Tibial nerve (tissue), 4 donors: ENCODE measurements at regions not wholly inside any gene's neighbourhood (a gene's known extent, or its start where the extent isn't known, plus 50 kb on each side); places are given as distances from the start of the nearest gene placed in this dataset.

Experiments
- DNase-seq, 2 donors: peaks; one replicate each; pipeline ENCODE4 v3.0.0-alpha.2; 2019; ENCODE audit warnings: low spot score in 2 of 2
- H3K27ac ChIP-seq, 4 donors: fragments of 200-600 bp; sonication (generic) in 3 of 4; one replicate each; pipeline ENCODE4 v1.5.1; 2017 to 2019; ENCODE audit warnings: mild to moderate bottlenecking in 1 of 4
- H3K27me3 ChIP-seq, 2 donors: fragments of 200-600 bp; sonication (generic) in 1 of 2; one replicate each; pipeline versions ENCODE4 v1.5.1 to v1.6.0; 2017 to 2019
- H3K36me3 ChIP-seq, 3 donors: fragments of 200-600 bp; sonication (generic); one replicate each; pipeline ENCODE4 v1.5.1; 2018 to 2019
- H3K4me1 ChIP-seq, 4 donors: fragments of 200-600 bp; sonication (generic) in 3 of 4; one replicate each; pipeline ENCODE4 v1.5.1; 2017 to 2019
- H3K4me3 ChIP-seq, 4 donors: fragments of 200-600 bp; sonication (generic) in 3 of 4; one replicate each; pipeline ENCODE4 v1.5.1; 2017 to 2019; ENCODE audit warnings: mild to moderate bottlenecking in 1 of 4, moderate library complexity in 1 of 4
- H3K9me3 ChIP-seq, 4 donors: fragments of 200-600 bp; sonication (generic) in 3 of 4; one replicate each; pipeline ENCODE4 v1.5.1; 2017 to 2019
- EP300 ChIP-seq, 2 donors: sonication (generic); formaldehyde crosslinking; IDR thresholded peaks; one replicate each; pipeline ENCODE4 v1.6.1; 2017; ENCODE audit warnings: antibody characterized with exemption in 2 of 2, mild to moderate bottlenecking in 1 of 2
- POLR2A ChIP-seq, 2 donors: fragments of 450-650 bp; IDR thresholded peaks; one replicate each; pipeline ENCODE4 v1.6.1; 2017; ENCODE audit warnings: antibody characterized with exemption in 2 of 2, mild to moderate bottlenecking in 2 of 2, moderate library complexity in 2 of 2
- WGBS, 2 donors: methylation state at CpG; one replicate each; pipeline ENCODE4 v1.1.5; 2018; 5-methylcytosine and 5-hydroxymethylcytosine counted together
- TF ChIP-seq, protein P1 (sequence below), 5 experiments: fragments of 200-600 bp in 3 of 5; fragments of 450-650 bp in 2 of 5; sonication (generic) in 3 of 5; IDR thresholded peaks; one replicate each; pipeline ENCODE4 v1.5.1; 2016 to 2019; ENCODE audit warnings: antibody characterized with exemption in 5 of 5, mild to moderate bottlenecking in 3 of 5, moderate library complexity in 2 of 5

DNA sequence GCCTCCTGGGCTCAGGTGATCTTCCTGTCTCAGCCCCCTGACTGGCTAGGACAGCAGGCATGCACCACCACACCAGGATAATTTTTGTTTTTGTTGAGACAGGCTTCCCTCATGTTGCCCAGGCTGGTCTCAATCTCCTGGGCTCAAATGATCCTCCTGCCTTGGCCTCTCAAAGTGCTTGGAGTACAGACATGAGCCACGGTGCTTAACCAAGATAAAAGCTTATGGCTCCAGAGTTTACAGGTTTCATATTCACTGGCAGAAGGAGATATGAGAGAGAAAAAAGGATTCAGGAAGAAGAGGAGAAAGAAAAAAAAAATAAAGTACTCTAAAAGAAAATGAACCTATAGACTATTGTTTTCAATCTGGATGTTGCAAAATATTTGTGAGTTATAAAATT lies 748.8 kb upstream of the NCAM2 start:
- Histone ChIP-seq H3K9me3 (no peaks in the 10 kb centered on the region), H3K27ac (no peak overlapping the region), H3K27me3 (no peaks in the 10 kb centered on the region), H3K4me1 (no peaks in the 10 kb centered on the region), H3K4me3 (no peak overlapping the region), H3K36me3 (no peaks in the 10 kb centered on the region)
- no peak for DNase-seq
- TF ChIP-seq POLR2A (IDR thresholded peaks at IDR 0.05) (no peak), EP300 (IDR thresholded peaks at IDR 0.05) (no peak)
- TF ChIP-seq, protein P1, sequence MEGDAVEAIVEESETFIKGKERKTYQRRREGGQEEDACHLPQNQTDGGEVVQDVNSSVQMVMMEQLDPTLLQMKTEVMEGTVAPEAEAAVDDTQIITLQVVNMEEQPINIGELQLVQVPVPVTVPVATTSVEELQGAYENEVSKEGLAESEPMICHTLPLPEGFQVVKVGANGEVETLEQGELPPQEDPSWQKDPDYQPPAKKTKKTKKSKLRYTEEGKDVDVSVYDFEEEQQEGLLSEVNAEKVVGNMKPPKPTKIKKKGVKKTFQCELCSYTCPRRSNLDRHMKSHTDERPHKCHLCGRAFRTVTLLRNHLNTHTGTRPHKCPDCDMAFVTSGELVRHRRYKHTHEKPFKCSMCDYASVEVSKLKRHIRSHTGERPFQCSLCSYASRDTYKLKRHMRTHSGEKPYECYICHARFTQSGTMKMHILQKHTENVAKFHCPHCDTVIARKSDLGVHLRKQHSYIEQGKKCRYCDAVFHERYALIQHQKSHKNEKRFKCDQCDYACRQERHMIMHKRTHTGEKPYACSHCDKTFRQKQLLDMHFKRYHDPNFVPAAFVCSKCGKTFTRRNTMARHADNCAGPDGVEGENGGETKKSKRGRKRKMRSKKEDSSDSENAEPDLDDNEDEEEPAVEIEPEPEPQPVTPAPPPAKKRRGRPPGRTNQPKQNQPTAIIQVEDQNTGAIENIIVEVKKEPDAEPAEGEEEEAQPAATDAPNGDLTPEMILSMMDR (IDR thresholded peaks at IDR 0.05): no peak
- WGBS, 2 donors: 87 to 90% methylated on average over 1 of the region's 1 CpG

DNA sequence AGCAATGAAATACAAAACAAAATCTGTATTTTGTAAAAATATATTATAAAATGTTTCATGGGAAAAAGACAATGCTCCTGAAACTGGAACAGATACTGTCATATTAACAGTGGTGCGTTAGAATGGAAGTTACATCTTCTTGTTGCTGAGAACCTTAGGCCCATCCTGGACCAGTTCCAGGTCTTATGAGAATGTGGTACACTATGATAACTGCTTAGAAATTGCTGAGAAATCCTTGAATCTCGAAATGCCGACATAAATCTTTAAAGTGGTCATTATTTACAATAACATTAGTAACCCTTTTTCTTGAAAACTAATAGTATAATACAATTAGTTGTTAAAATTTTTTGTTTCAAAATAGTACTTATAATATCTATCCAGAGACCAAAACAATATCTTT lies 747.9 kb upstream of the NCAM2 start:
- no peak for TF ChIP-seq POLR2A (IDR thresholded peaks at IDR 0.05)
- TF ChIP-seq, protein P1 (IDR thresholded peaks at IDR 0.05): no peak
- no peak for TF ChIP-seq EP300 (IDR thresholded peaks at IDR 0.05)
- H3K27me3 ChIP-seq: no peaks in the 10 kb centered on the region
- WGBS, 2 donors: 47 to 56% methylated on average over 3 of the region's 3 CpGs

DNA sequence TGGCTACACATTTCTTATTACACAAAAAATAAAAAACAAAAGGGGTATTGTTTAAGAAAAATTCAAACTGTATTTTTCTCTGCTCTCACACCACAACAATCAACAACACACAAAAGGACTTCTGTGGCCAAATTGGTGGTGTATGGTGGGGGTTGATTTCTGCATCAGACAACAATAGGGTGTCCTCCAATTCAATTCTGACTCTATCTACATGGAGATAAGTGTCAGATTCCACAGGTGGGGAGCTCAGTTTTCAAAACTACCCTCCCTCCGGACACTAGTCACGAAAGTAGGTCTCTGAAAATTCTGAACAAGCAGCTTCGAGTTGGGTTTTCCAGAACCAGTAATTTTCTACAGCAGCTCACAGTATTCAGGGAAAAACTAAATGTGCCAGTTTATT lies 744.9 kb upstream of the NCAM2 start:
- no peak for DNase-seq
- Histone ChIP-seq H3K27me3 (no peaks in the 10 kb centered on the region), H3K9me3 (no peaks in the 10 kb centered on the region), H3K36me3 (no peaks in the 10 kb centered on the region), H3K4me3 (no peak overlapping the region), H3K4me1 (no peaks in the 10 kb centered on the region), H3K27ac (no peak overlapping the region)
- TF ChIP-seq, protein P1 (IDR thresholded peaks at IDR 0.05): no peak
- no peak for TF ChIP-seq POLR2A (IDR thresholded peaks at IDR 0.05)
- TF ChIP-seq EP300 (IDR thresholded peaks at IDR 0.05): no peak
- WGBS, 2 donors: 43 to 48% methylated on average over 3 of the region's 3 CpGs

More for the DNA sequence above, 747.9 kb upstream of the NCAM2 start:
- Histone ChIP-seq H3K4me3 (no peak overlapping the region), H3K4me1 (no peaks in the 10 kb centered on the region), H3K27ac (no peak overlapping the region), H3K36me3 (no peaks in the 10 kb centered on the region), H3K9me3 (no peaks in the 10 kb centered on the region)
- DNase-seq: no peak

DNA sequence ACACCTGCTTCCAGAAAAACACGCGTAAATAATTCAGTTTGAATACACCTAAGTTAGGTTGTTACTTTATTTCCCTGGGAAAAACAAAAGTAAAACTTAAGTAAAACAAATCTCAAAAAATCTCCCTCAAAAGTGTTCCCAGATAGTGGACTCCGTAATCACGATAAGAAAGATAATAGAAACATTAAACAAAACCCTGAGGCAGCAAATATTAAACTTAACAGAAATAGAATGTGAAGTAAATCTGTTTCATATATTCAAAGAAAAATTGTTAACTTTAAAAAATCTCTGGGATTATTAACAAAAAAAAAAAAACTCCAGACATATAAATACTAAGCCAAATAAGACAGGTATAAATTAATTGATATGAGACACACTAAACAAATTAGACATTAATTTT lies 743.2 kb upstream of the NCAM2 start:
- H3K4me1 ChIP-seq: no peaks in the 10 kb centered on the region

DNA sequence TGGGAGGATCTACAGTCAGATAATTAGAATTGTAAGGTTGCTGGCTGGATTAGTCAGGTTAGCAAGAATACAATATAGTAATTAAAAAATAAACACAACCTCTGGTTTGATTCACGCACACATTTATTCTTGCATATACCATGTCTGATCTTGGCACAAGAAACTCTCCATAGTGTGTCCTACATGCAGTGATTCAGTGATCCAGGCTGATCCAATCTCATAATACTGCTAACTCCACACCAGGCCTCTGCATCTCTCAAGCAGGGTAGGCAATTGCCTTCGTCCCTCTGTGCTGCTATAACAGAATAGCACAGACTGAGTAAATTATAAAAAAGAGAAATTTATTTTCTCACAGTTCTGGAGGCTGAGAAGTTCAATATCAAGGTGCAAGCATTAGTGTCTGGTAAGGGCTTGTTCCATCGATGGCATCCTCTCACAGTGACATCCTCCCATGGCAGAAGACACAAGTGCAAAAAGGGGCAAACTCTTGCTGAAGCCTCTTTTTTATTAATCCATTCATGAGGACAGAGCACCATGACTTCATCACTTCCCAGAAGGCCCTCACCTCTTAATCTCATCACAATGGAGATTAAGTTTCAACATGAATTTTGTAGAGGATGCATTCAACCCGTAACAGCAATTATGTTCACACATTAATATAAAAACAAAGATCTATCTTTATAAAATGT lies 741.0 kb upstream of the NCAM2 start:
- Histone ChIP-seq H3K9me3 (no peaks in the 10 kb centered on the region), H3K27me3 (no peaks in the 10 kb centered on the region), H3K27ac (no peak overlapping the region), H3K4me1 (no peaks in the 10 kb centered on the region), H3K36me3 (no peaks in the 10 kb centered on the region), H3K4me3 (no peak overlapping the region)
- WGBS, 2 donors: 86% methylated on average over 4 of the region's 4 CpGs
- TF ChIP-seq, protein P1 (IDR thresholded peaks at IDR 0.05): no peak
- TF ChIP-seq EP300 (IDR thresholded peaks at IDR 0.05) (no peak), POLR2A (IDR thresholded peaks at IDR 0.05) (no peak)
- no peak for DNase-seq

More for the DNA sequence above, 743.2 kb upstream of the NCAM2 start:
- WGBS, 2 donors: 93 to 95% methylated on average over 4 of the region's 4 CpGs
- Histone ChIP-seq H3K27me3 (no peaks in the 10 kb centered on the region), H3K4me3 (no peak overlapping the region), H3K9me3 (no peaks in the 10 kb centered on the region), H3K27ac (no peak overlapping the region), H3K36me3 (no peaks in the 10 kb centered on the region)
- TF ChIP-seq POLR2A (IDR thresholded peaks at IDR 0.05): no peak
- TF ChIP-seq, protein P1 (IDR thresholded peaks at IDR 0.05): no peak
- DNase-seq: no peak
